GM12878 (cell line): ENCODE measurements at regions not wholly inside any gene's neighbourhood (a gene's known extent, or its start where the extent isn't known, plus 50 kb on each side); places are given as distances from the start of the nearest gene placed in this dataset.

Source experiments
- BCL11A ChIP-seq: IDR thresholded peaks from 2 replicates; pipeline ENCODE4 v1.6.1; 2011; ENCODE audit warnings: low read depth, low read length
- CHD2 ChIP-seq: IDR thresholded peaks from 2 replicates; pipeline ENCODE4 v1.6.1; 2011; ENCODE audit warnings: low read depth, low read length, improper control_type of control experiment, borderline replicate concordance
- POLR2AphosphoS5 ChIP-seq: IDR thresholded peaks from 2 replicates; pipeline ENCODE4 v1.6.1; 2011; ENCODE audit warnings: mild to moderate bottlenecking, low read length, inconsistent platforms
- YBX1 ChIP-seq: fragments of 450-650 bp; IDR thresholded peaks from 2 replicates; pipeline ENCODE4 v1.6.1; 2016; ENCODE audit warnings: antibody characterized with exemption
- TF ChIP-seq, protein P1 (sequence below), 3 experiments: IDR thresholded peaks in 2 of 3; conservative IDR thresholded peaks in 1 of 3; 2 replicates each; pipeline ENCODE4 v1.5.1; 2011; ENCODE audit warnings: low read depth in 3 of 3, low read length in 3 of 3, mild to moderate bottlenecking in 3 of 3, control low read depth in 2 of 3, moderate library complexity in 2 of 3, inconsistent platforms in 1 of 3, mixed read lengths in 1 of 3; ENCODE audit not compliant: control insufficient read depth in 2 of 3, insufficient read depth in 1 of 3; ENCODE audit errors: extremely low read depth in 1 of 3
- TF ChIP-seq, protein P2 (sequence below): IDR thresholded peaks from 2 replicates; pipeline ENCODE4 v1.6.1; 2012; ENCODE audit warnings: mild to moderate bottlenecking, low read depth, low read length

DNA sequence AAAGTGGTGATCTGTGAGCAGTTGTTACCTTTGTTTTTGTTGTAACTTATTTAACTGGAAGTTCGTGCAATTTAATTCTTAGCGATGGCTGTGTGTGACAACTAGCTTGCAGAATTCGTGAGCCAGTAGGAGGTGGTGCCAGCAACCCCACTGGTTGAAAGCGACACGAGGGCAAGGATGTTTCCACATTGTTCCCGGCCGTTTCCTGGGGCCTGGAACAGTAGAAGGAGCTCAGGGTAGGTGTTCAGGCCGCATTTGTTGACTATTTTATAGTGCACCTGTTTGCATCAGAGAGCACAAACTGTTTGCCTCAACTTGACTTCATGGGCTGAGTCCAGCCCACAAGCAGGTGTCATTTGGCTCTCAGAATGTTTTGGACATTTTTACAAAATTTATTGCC, 112.1 kb upstream of the PTPN1 start:
- TF ChIP-seq, protein P1, sequence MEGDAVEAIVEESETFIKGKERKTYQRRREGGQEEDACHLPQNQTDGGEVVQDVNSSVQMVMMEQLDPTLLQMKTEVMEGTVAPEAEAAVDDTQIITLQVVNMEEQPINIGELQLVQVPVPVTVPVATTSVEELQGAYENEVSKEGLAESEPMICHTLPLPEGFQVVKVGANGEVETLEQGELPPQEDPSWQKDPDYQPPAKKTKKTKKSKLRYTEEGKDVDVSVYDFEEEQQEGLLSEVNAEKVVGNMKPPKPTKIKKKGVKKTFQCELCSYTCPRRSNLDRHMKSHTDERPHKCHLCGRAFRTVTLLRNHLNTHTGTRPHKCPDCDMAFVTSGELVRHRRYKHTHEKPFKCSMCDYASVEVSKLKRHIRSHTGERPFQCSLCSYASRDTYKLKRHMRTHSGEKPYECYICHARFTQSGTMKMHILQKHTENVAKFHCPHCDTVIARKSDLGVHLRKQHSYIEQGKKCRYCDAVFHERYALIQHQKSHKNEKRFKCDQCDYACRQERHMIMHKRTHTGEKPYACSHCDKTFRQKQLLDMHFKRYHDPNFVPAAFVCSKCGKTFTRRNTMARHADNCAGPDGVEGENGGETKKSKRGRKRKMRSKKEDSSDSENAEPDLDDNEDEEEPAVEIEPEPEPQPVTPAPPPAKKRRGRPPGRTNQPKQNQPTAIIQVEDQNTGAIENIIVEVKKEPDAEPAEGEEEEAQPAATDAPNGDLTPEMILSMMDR (IDR thresholded peaks at IDR 0.05 in 2 of 3, conservative IDR thresholded peaks at IDR 0.05 in 1 of 3; ENCODE audit: control insufficient read depth in 2 of 3, extremely low read depth in 1 of 3, insufficient read depth in 1 of 3, low read depth in 3 of 3, low read length in 3 of 3), result no peak
- TF ChIP-seq BCL11A (no peak), YBX1 (no peak), CHD2 (no peak), POLR2AphosphoS5 (no peak)
- TF ChIP-seq, protein P2, sequence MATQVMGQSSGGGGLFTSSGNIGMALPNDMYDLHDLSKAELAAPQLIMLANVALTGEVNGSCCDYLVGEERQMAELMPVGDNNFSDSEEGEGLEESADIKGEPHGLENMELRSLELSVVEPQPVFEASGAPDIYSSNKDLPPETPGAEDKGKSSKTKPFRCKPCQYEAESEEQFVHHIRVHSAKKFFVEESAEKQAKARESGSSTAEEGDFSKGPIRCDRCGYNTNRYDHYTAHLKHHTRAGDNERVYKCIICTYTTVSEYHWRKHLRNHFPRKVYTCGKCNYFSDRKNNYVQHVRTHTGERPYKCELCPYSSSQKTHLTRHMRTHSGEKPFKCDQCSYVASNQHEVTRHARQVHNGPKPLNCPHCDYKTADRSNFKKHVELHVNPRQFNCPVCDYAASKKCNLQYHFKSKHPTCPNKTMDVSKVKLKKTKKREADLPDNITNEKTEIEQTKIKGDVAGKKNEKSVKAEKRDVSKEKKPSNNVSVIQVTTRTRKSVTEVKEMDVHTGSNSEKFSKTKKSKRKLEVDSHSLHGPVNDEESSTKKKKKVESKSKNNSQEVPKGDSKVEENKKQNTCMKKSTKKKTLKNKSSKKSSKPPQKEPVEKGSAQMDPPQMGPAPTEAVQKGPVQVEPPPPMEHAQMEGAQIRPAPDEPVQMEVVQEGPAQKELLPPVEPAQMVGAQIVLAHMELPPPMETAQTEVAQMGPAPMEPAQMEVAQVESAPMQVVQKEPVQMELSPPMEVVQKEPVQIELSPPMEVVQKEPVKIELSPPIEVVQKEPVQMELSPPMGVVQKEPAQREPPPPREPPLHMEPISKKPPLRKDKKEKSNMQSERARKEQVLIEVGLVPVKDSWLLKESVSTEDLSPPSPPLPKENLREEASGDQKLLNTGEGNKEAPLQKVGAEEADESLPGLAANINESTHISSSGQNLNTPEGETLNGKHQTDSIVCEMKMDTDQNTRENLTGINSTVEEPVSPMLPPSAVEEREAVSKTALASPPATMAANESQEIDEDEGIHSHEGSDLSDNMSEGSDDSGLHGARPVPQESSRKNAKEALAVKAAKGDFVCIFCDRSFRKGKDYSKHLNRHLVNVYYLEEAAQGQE, result no peak
